Neural progenitor cell (in vitro differentiated cells): ENCODE measurements at regions not wholly inside any gene's neighbourhood (a gene's known extent, or its start where the extent isn't known, plus 50 kb on each side); places are given as distances from the start of the nearest gene placed in this dataset.

Experiments used
- DNase-seq: peaks from one replicate; pipeline ENCODE4 v3.0.0-alpha.2; 2016; ENCODE audit warnings: low spot score
- H2AFZ ChIP-seq: fragments of 200-600 bp; sonication (generic); replicated peaks from 2 replicates; pipeline ENCODE4 v1.6.1; 2016; ENCODE audit warnings: antibody characterized with exemption
- H3F3A ChIP-seq: fragments of 200-600 bp; sonication (generic); 2 replicates; pipeline ENCODE4 v1.6.1; 2016; ENCODE audit warnings: antibody characterized with exemption, low read depth
- H3K27ac ChIP-seq: fragments of 200-600 bp; sonication (generic); 2 replicates; pipeline ENCODE4 v1.5.1; 2016; ENCODE audit warnings: mild to moderate bottlenecking
- H3K27me3 ChIP-seq: fragments of 200-600 bp; sonication (generic); 2 replicates; pipeline ENCODE4 v1.6.1; 2016; ENCODE audit warnings: mild to moderate bottlenecking, moderate library complexity
- H3K36me3 ChIP-seq: fragments of 200-600 bp; sonication (generic); 2 replicates; pipeline ENCODE4 v1.5.1; 2016
- H3K4me1 ChIP-seq: fragments of 200-600 bp; sonication (generic); 2 replicates; pipeline ENCODE4 v1.6.1; 2016; ENCODE audit warnings: mixed run types
- H3K4me2 ChIP-seq: fragments of 200-600 bp; sonication (generic); 2 replicates; pipeline ENCODE4 v1.6.1; 2016
- H3K4me3 ChIP-seq: fragments of 200-600 bp; sonication (generic); 2 replicates; pipeline ENCODE4 v1.5.1; 2016
- H3K79me2 ChIP-seq: fragments of 200-600 bp; sonication (generic); 2 replicates; pipeline ENCODE4 v1.6.1; 2016; ENCODE audit warnings: low read depth
- H3K9ac ChIP-seq: fragments of 200-600 bp; sonication (generic); 2 replicates; pipeline ENCODE4 v1.6.1; 2016
- H3K9me3 ChIP-seq: fragments of 200-600 bp; sonication (generic); 2 replicates; pipeline ENCODE4 v1.5.1; 2016; ENCODE audit warnings: low read depth
- H4K20me1 ChIP-seq: fragments of 200-600 bp; sonication (generic); 2 replicates; pipeline ENCODE4 v1.6.1; 2016; ENCODE audit warnings: low read depth
- H3K27ac Mint-ChIP-seq: 3 replicates; pipeline ENCODE4 v1.8.0; 2021; ENCODE audit warnings: mixed read lengths
- H3K27me3 Mint-ChIP-seq: 2 replicates; pipeline ENCODE4 v1.8.0; 2022; ENCODE audit warnings: low read depth, mild to moderate bottlenecking, inconsistent platforms, moderate library complexity, mixed read lengths; ENCODE audit not compliant: insufficient read depth
- H3K36me3 Mint-ChIP-seq: 3 replicates; pipeline ENCODE4 v1.8.0; 2021; ENCODE audit warnings: mixed read lengths
- H3K4me1 Mint-ChIP-seq: 3 replicates; pipeline ENCODE4 v1.8.0; 2021; ENCODE audit warnings: mixed read lengths
- H3K4me3 Mint-ChIP-seq: 3 replicates; pipeline ENCODE4 v1.8.0; 2021; ENCODE audit warnings: mild to moderate bottlenecking, moderate library complexity, mixed read lengths
- H3K9me3 Mint-ChIP-seq: 3 replicates; pipeline ENCODE4 v1.8.0; 2020; ENCODE audit warnings: mixed read lengths
- EZH2 ChIP-seq: fragments of 200-600 bp; sonication (generic); IDR thresholded peaks from 2 replicates; pipeline ENCODE4 v1.6.1; 2017; ENCODE audit warnings: antibody characterized with exemption, mild to moderate bottlenecking, moderate library complexity
- EZH2phosphoT487 ChIP-seq: fragments of 200-600 bp; sonication (generic); IDR thresholded peaks from 2 replicates; pipeline ENCODE4 v1.6.1; 2017; ENCODE audit warnings: antibody characterized with exemption
- TF ChIP-seq, protein P1 (sequence below): fragments of 200-600 bp; sonication (generic); IDR thresholded peaks from 2 replicates; pipeline ENCODE4 v1.5.1; 2017; ENCODE audit warnings: antibody characterized with exemption, mild to moderate bottlenecking

DNA sequence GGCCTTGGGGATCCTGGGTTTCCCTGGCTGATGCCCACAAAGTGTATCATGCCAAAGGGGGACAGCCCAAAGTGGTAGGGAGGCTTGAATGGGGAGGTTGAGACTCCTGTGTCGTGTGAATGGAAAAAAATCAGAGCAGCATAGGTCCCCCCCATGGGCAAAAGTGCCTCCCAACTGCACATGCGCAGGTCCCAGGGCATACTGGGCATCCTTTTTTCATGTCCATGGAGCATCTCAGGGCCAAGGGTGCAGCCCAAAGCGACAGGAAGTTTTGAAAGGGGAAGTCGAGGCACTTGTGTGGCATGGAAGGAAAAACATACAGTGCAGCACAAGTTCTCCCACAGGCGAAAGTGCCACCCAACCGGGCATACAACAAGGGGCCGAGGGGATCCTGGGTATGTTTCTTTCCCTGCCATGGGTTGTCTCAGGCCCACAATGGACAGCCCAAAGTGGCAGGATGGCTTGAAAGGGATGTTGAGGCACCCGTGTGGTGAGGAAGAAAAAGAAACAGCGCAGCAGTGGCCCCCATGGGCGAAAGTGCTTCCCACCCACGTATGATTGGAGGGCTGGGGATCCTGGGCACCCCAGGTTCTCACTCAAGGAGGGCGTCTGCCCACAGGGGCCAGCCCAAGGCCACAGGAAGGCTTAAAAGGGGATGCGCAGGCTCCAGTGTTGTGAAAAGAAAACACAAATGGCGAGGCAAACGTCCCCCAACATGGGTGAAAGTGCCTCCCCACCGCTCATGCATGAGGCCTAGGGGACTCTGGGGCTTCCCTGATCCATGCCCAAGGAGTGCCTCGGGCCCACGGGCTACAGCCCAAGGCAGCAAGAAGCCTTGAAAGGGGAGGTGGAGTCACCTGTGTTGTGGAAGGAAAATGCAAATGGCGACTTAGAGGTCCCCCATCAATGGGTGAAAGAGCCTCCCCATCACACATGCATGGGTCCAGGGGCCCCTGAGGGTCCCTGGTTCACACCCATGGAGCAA lies 573.7 kb downstream of the ALG10 start:
- no peak overlapping the region for H3K4me3 ChIP-seq
- Mint-ChIP-seq H3K4me1 (no peaks in the 10 kb centered on the region), H3K36me3 (no peaks in the 10 kb centered on the region), H3K27me3 (peaks cover 5% of the 10 kb centered on the region), H3K4me3 (no peak overlapping the region), H3K9me3 (peaks cover 81% of the 10 kb centered on the region), H3K27ac (no peak overlapping the region)
- H3K4me2 ChIP-seq, result no peak overlapping the region
- no peak overlapping the region for H2AFZ ChIP-seq
- no peaks in the 10 kb centered on the region for H3F3A ChIP-seq
- peaks cover 34% of the 10 kb centered on the region for H3K9me3 ChIP-seq
- H3K9ac ChIP-seq, result no peak overlapping the region
- no peaks in the 10 kb centered on the region for H3K27me3 ChIP-seq
- H3K79me2 ChIP-seq, result no peaks in the 10 kb centered on the region
- DNase-seq, result no peak
- TF ChIP-seq EZH2, result no peak
- TF ChIP-seq EZH2phosphoT487, result no peak
- TF ChIP-seq, protein P1, sequence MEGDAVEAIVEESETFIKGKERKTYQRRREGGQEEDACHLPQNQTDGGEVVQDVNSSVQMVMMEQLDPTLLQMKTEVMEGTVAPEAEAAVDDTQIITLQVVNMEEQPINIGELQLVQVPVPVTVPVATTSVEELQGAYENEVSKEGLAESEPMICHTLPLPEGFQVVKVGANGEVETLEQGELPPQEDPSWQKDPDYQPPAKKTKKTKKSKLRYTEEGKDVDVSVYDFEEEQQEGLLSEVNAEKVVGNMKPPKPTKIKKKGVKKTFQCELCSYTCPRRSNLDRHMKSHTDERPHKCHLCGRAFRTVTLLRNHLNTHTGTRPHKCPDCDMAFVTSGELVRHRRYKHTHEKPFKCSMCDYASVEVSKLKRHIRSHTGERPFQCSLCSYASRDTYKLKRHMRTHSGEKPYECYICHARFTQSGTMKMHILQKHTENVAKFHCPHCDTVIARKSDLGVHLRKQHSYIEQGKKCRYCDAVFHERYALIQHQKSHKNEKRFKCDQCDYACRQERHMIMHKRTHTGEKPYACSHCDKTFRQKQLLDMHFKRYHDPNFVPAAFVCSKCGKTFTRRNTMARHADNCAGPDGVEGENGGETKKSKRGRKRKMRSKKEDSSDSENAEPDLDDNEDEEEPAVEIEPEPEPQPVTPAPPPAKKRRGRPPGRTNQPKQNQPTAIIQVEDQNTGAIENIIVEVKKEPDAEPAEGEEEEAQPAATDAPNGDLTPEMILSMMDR, result no peak
- no peaks in the 10 kb centered on the region for H3K36me3 ChIP-seq
- no peak overlapping the region for H3K27ac ChIP-seq
- H4K20me1 ChIP-seq, result no peaks in the 10 kb centered on the region
- no peaks in the 10 kb centered on the region for H3K4me1 ChIP-seq

GRCh38 chr12:34597548-34598351 lies 575.5 kb downstream of the ALG10 start:
- Mint-ChIP-seq H3K36me3 (no peaks in the 10 kb centered on the region), H3K9me3 (peaks cover 80% of the 10 kb centered on the region)

DNA sequence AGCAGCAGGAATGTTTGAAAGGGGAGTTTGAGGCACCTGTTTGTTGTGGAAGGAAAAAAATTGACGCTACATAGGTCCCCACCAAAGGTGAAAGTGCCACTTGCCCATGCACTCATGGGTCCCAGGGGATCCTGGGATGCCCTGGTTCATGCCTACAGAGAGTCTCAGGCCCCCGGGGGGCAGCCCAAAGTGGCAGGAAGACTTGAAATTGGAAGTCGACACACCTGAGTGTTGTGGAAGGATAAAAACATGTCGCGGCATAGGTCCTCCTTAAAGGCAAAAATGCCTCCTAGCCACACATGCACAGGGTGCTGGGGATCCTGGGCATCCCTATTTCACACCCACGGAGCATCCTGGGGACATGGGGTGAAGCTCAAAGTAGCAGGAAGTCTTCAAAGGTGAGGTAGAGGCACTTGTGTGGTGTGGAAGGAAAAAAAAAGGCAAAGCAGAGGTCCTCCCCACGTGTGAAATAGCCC lies 576.1 kb downstream of the ALG10 start:
- H3K9me3 Mint-ChIP-seq, result peaks cover 80% of the 10 kb centered on the region
- Histone ChIP-seq H3K9ac (no peak overlapping the region), H3K27ac (no peak overlapping the region), H3K27me3 (no peaks in the 10 kb centered on the region), H3K4me2 (no peak overlapping the region), H3K4me1 (no peaks in the 10 kb centered on the region), H3K9me3 (peaks cover 21% of the 10 kb centered on the region), H2AFZ (no peak overlapping the region), H3F3A (no peaks in the 10 kb centered on the region), H3K36me3 (no peaks in the 10 kb centered on the region), H3K4me3 (no peak overlapping the region), H4K20me1 (no peaks in the 10 kb centered on the region), H3K79me2 (no peaks in the 10 kb centered on the region)
- H3K36me3 Mint-ChIP-seq, result no peaks in the 10 kb centered on the region
- H3K27ac Mint-ChIP-seq, result no peak overlapping the region
- H3K4me3 Mint-ChIP-seq, result no peak overlapping the region
- no peak for TF ChIP-seq EZH2
- H3K4me1 Mint-ChIP-seq, result no peaks in the 10 kb centered on the region
- H3K27me3 Mint-ChIP-seq, result peaks cover 5% of the 10 kb centered on the region
- DNase-seq, result no peak

More at GRCh38 chr12:34597548-34598351, 575.5 kb downstream of the ALG10 start:
- Histone ChIP-seq H2AFZ (no peak overlapping the region), H3K9ac (no peak overlapping the region), H4K20me1 (no peaks in the 10 kb centered on the region), H3F3A (no peaks in the 10 kb centered on the region), H3K9me3 (peaks cover 27% of the 10 kb centered on the region), H3K27me3 (no peaks in the 10 kb centered on the region), H3K4me3 (no peak overlapping the region), H3K27ac (no peak overlapping the region), H3K36me3 (no peaks in the 10 kb centered on the region), H3K4me2 (no peak overlapping the region), H3K4me1 (no peaks in the 10 kb centered on the region), H3K79me2 (no peaks in the 10 kb centered on the region)
- Mint-ChIP-seq H3K4me3 (no peak overlapping the region), H3K27ac (no peak overlapping the region), H3K27me3 (peaks cover 5% of the 10 kb centered on the region), H3K4me1 (no peaks in the 10 kb centered on the region)
- no peak for TF ChIP-seq EZH2
- TF ChIP-seq EZH2phosphoT487, result no peak
- TF ChIP-seq, protein P1, result no peak
- no peak for DNase-seq
